ENCODE measurements at regions not wholly inside any gene's neighbourhood (a gene's known extent, or its start where the extent isn't known, plus 50 kb on each side); places are given as distances from the start of the nearest gene placed in this dataset.

GRCh38 chr14:98208211-98208611 is 1063.8 kb downstream of the BCL11B start:
- ChIA-PET CTCF (no interaction called here), POLR2A (no interaction called here)
- DNase-seq (ENCODE audit: low spot score) (no peak), ATAC-seq (no peak)
- no peaks in the 10 kb centered on the region; the same call in 1 of the 2 replicates for H3K27me3 Mint-ChIP-seq (ENCODE audit: low read depth)
- peaks cover 53% of the 10 kb centered on the region for H3K4me1 Mint-ChIP-seq
- H3K27ac Mint-ChIP-seq = no peak overlapping the region
- no peak overlapping the region for H3K4me3 Mint-ChIP-seq
- TF ChIP-seq, protein P1, sequence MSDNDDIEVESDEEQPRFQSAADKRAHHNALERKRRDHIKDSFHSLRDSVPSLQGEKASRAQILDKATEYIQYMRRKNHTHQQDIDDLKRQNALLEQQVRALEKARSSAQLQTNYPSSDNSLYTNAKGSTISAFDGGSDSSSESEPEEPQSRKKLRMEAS (CRISPR knock-in tag; IDR thresholded peaks at IDR 0.05) = no peak
- TF ChIP-seq E2F4 (CRISPR knock-in tag; IDR thresholded peaks at IDR 0.05; ENCODE audit: borderline replicate concordance, low read depth) (no peak), ESRRA (CRISPR knock-in tag; IDR thresholded peaks at IDR 0.05; ENCODE audit: borderline replicate concordance) (no peak), CBFB (CRISPR knock-in tag; IDR thresholded peaks at IDR 0.05; ENCODE audit: low read depth) (no peak), TEAD1 (CRISPR knock-in tag; IDR thresholded peaks at IDR 0.05) (no peak), PRDM15 (CRISPR knock-in tag; IDR thresholded peaks at IDR 0.05) (no peak), GRHL2 (CRISPR knock-in tag; IDR thresholded peaks at IDR 0.05; ENCODE audit: insufficient replicate concordance, severe bottlenecking) (no peak), NFE2L1 (CRISPR knock-in tag; IDR thresholded peaks at IDR 0.05) (no peak), ATF6 (CRISPR knock-in tag; IDR thresholded peaks at IDR 0.05) (no peak), ELF4 (CRISPR knock-in tag; IDR thresholded peaks at IDR 0.05; ENCODE audit: low read depth) (no peak), SP1 (CRISPR knock-in tag; conservative IDR thresholded peaks at IDR 0.05) (no peak), JUN (CRISPR knock-in tag; IDR thresholded peaks at IDR 0.05) (no peak), TCF7 (CRISPR knock-in tag; IDR thresholded peaks at IDR 0.05; ENCODE audit: low read depth) (no peak)
- TF ChIP-seq, protein P2, sequence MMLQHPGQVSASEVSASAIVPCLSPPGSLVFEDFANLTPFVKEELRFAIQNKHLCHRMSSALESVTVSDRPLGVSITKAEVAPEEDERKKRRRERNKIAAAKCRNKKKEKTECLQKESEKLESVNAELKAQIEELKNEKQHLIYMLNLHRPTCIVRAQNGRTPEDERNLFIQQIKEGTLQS (CRISPR knock-in tag; conservative IDR thresholded peaks at IDR 0.05) = no peak
- TF ChIP-seq, protein P3, sequence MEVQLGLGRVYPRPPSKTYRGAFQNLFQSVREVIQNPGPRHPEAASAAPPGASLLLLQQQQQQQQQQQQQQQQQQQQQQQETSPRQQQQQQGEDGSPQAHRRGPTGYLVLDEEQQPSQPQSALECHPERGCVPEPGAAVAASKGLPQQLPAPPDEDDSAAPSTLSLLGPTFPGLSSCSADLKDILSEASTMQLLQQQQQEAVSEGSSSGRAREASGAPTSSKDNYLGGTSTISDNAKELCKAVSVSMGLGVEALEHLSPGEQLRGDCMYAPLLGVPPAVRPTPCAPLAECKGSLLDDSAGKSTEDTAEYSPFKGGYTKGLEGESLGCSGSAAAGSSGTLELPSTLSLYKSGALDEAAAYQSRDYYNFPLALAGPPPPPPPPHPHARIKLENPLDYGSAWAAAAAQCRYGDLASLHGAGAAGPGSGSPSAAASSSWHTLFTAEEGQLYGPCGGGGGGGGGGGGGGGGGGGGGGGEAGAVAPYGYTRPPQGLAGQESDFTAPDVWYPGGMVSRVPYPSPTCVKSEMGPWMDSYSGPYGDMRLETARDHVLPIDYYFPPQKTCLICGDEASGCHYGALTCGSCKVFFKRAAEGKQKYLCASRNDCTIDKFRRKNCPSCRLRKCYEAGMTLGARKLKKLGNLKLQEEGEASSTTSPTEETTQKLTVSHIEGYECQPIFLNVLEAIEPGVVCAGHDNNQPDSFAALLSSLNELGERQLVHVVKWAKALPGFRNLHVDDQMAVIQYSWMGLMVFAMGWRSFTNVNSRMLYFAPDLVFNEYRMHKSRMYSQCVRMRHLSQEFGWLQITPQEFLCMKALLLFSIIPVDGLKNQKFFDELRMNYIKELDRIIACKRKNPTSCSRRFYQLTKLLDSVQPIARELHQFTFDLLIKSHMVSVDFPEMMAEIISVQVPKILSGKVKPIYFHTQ (CRISPR knock-in tag; IDR thresholded peaks at IDR 0.05) = no peak
- TF ChIP-seq, protein P4, sequence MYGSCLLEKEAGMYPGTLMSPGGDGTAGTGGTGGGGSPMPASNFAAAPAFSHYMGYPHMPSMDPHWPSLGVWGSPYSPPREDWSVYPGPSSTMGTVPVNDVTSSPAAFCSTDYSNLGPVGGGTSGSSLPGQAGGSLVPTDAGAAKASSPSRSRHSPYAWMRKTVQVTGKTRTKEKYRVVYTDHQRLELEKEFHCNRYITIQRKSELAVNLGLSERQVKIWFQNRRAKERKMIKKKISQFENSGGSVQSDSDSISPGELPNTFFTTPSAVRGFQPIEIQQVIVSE (CRISPR knock-in tag; IDR thresholded peaks at IDR 0.05; ENCODE audit: borderline replicate concordance) = no peak
- TF ChIP-seq, protein P5, sequence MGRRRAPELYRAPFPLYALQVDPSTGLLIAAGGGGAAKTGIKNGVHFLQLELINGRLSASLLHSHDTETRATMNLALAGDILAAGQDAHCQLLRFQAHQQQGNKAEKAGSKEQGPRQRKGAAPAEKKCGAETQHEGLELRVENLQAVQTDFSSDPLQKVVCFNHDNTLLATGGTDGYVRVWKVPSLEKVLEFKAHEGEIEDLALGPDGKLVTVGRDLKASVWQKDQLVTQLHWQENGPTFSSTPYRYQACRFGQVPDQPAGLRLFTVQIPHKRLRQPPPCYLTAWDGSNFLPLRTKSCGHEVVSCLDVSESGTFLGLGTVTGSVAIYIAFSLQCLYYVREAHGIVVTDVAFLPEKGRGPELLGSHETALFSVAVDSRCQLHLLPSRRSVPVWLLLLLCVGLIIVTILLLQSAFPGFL (CRISPR knock-in tag; IDR thresholded peaks at IDR 0.05; ENCODE audit: borderline replicate concordance) = no peak
- no peaks in the 10 kb centered on the region for H3K9me3 Mint-ChIP-seq
- H3K36me3 Mint-ChIP-seq = no peaks in the 10 kb centered on the region

Data from WTC11 (cell line).